ENCODE measurements at regions not wholly inside any gene's neighbourhood (a gene's known extent, or its start where the extent isn't known, plus 50 kb on each side); places are given as distances from the start of the nearest gene placed in this dataset.

DNA sequence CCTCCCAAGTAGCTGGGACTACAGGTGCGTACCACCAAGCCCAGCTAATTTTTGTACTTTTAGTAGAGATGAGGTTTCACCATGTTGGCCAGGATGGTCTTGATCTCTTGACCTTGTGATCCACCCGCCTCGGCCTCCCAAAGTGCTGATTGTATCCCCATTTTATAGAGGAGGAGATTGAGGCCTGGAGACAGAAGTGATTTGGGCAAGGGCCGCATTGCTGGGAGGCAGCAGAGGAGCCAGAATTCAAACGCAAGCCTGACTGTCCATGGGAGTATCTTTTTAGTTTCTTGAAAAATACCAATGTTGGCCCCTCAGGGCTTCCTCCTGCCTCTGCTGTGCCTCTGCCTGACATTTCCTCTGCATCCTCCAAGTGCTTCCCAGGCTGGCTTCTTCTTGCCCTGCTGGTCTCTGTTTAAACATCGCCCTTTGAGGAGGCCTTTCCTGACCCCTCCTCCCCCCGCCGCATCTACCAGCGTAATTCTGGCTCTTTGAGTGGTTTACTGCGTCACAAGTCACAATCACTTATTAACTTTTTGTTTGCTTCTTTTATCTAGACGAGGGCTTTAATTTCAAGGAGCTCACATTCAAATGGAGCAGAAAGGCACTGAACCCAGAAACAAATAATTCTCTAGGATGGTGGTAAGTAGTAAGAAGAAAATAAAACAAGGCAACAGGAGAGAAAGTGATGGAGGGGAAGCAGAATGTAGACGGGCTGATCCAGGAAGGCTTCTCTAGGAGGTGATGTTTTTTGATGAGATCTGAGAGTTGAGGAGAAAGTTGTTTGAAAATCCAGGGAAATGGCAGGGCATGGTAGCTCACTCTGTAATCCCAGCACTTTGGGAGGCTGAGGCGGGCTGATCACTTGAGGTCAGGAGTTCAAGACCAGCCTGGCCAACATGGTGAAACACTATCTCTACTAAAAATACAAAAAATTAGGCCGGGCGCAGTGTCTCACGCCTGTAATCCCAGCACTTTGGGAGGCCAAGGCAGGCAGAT, 91.0 kb upstream of the MED13L start:
- peaks cover 34% of the 10 kb centered on the region for H3K4me1 ChIP-seq (ENCODE audit: control insufficient read depth, insufficient read depth, low read length)
- intact Hi-C loops (cut with micrococcal nuclease; ENCODE audit: unreplicated experiment), result no loop called here
- TF ChIP-seq POLR2AphosphoS5 (IDR thresholded peaks at IDR 0.05; ENCODE audit: low read depth, low read length) (no peak), TCF7L2 (IDR thresholded peaks at IDR 0.05; ENCODE audit: low read depth, low read length) (no peak), SIN3A (IDR thresholded peaks at IDR 0.05; ENCODE audit: borderline replicate concordance, insufficient read depth, low read depth, low read length) (no peak)
- TF ChIP-seq, protein P1, sequence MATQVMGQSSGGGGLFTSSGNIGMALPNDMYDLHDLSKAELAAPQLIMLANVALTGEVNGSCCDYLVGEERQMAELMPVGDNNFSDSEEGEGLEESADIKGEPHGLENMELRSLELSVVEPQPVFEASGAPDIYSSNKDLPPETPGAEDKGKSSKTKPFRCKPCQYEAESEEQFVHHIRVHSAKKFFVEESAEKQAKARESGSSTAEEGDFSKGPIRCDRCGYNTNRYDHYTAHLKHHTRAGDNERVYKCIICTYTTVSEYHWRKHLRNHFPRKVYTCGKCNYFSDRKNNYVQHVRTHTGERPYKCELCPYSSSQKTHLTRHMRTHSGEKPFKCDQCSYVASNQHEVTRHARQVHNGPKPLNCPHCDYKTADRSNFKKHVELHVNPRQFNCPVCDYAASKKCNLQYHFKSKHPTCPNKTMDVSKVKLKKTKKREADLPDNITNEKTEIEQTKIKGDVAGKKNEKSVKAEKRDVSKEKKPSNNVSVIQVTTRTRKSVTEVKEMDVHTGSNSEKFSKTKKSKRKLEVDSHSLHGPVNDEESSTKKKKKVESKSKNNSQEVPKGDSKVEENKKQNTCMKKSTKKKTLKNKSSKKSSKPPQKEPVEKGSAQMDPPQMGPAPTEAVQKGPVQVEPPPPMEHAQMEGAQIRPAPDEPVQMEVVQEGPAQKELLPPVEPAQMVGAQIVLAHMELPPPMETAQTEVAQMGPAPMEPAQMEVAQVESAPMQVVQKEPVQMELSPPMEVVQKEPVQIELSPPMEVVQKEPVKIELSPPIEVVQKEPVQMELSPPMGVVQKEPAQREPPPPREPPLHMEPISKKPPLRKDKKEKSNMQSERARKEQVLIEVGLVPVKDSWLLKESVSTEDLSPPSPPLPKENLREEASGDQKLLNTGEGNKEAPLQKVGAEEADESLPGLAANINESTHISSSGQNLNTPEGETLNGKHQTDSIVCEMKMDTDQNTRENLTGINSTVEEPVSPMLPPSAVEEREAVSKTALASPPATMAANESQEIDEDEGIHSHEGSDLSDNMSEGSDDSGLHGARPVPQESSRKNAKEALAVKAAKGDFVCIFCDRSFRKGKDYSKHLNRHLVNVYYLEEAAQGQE (IDR thresholded peaks at IDR 0.05; ENCODE audit: insufficient read depth in 1 of 2, low read depth in 2 of 2, low read length in 1 of 2), result no peak
- TF ChIP-seq, protein P2, sequence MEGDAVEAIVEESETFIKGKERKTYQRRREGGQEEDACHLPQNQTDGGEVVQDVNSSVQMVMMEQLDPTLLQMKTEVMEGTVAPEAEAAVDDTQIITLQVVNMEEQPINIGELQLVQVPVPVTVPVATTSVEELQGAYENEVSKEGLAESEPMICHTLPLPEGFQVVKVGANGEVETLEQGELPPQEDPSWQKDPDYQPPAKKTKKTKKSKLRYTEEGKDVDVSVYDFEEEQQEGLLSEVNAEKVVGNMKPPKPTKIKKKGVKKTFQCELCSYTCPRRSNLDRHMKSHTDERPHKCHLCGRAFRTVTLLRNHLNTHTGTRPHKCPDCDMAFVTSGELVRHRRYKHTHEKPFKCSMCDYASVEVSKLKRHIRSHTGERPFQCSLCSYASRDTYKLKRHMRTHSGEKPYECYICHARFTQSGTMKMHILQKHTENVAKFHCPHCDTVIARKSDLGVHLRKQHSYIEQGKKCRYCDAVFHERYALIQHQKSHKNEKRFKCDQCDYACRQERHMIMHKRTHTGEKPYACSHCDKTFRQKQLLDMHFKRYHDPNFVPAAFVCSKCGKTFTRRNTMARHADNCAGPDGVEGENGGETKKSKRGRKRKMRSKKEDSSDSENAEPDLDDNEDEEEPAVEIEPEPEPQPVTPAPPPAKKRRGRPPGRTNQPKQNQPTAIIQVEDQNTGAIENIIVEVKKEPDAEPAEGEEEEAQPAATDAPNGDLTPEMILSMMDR (IDR thresholded peaks at IDR 0.05), result no peak
- in situ Hi-C loops (cut with HindIII; ENCODE audit: low pct_unique_long_range_greater_than_20kb, low sequenced_read_pairs), result no loop called here
- H3K27me3 ChIP-seq (ENCODE audit: control insufficient read depth, insufficient read depth, low read length), result no peaks in the 10 kb centered on the region
- no peak for ATAC-seq
- no TSS peak for BruUV-seq (replicated peaks)
- peak overlapping the region; percentile 80 for H3K27ac ChIP-seq (ENCODE audit: low read length)
- H3K9me3 ChIP-seq (ENCODE audit: control insufficient read depth, insufficient read depth, low read depth, low read length), result no peaks in the 10 kb centered on the region
- no peak for DNase-seq (ENCODE audit: low read depth, low spot score)
- H3K4me3 ChIP-seq (ENCODE audit: low read depth in 2 of 2, low read length in 2 of 2), result no peak overlapping the region
- CTCF ChIA-PET, result interaction anchor here (0.7 kb wide), 1 partner anchor 14 kb away, joined by 4 read pairs; no protein-coding TSS in a partner anchor
- H3K36me3 ChIP-seq (ENCODE audit: control insufficient read depth, insufficient read depth, low read length), result no peaks in the 10 kb centered on the region
- POLR2A ChIA-PET, result interaction anchor here (0.6 kb wide), 1 partner anchor 88 kb away, joined by 9 read pairs; no protein-coding TSS in a partner anchor

DNA sequence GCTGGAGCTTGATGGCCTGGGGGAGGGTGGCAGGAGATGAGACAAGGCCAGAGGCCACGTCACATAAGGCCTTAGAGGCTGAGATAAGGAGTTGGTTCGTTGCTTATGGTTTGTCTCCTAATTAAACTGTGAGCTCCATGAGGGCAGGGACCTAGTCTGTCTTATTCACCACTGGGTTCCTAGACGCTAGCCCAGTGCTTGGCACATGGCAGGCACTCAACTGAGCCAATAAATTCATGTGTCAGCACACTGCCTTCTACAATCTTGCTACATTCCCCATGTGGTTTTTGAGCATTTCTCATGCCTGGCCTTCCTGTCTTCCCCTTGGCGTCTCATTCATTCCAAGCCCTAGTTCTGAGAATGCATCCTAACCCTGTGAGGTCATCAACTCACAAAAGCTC, 92.5 kb upstream of the MED13L start:
- H3K4me1 ChIP-seq (ENCODE audit: control insufficient read depth, insufficient read depth, low read length), result peaks cover 43% of the 10 kb centered on the region
- no TSS peak for BruUV-seq (replicated peaks)
- no peak overlapping the region for H3K4me3 ChIP-seq (ENCODE audit: low read depth in 2 of 2, low read length in 2 of 2)
- H3K36me3 ChIP-seq (ENCODE audit: control insufficient read depth, insufficient read depth, low read length), result no peaks in the 10 kb centered on the region
- TF ChIP-seq, protein P1 (IDR thresholded peaks at IDR 0.05; ENCODE audit: insufficient read depth in 1 of 2, low read depth in 2 of 2, low read length in 1 of 2), result no peak
- TF ChIP-seq TCF7L2 (IDR thresholded peaks at IDR 0.05; ENCODE audit: low read depth, low read length) (no peak), POLR2AphosphoS5 (IDR thresholded peaks at IDR 0.05; ENCODE audit: low read depth, low read length) (no peak), SIN3A (IDR thresholded peaks at IDR 0.05; ENCODE audit: borderline replicate concordance, insufficient read depth, low read depth, low read length) (no peak)
- TF ChIP-seq, protein P2 (IDR thresholded peaks at IDR 0.05), result no peak
- ChIA-PET CTCF (no interaction called here), POLR2A (interaction anchor here (0.6 kb wide), 1 partner anchor 337 kb away, joined by 3 read pairs; no protein-coding TSS in a partner anchor)
- DNase-seq (ENCODE audit: low read depth, low spot score), result no peak
- intact Hi-C loops (cut with micrococcal nuclease; ENCODE audit: unreplicated experiment), result no loop called here
- H3K27ac ChIP-seq (ENCODE audit: low read length), result peak overlapping the region; percentile 68; the same call in 1 of the 2 replicates
- H3K9me3 ChIP-seq (ENCODE audit: control insufficient read depth, insufficient read depth, low read depth, low read length), result no peaks in the 10 kb centered on the region
- no peak for ATAC-seq
- in situ Hi-C loops (cut with HindIII; ENCODE audit: low pct_unique_long_range_greater_than_20kb, low sequenced_read_pairs), result no loop called here
- no peaks in the 10 kb centered on the region for H3K27me3 ChIP-seq (ENCODE audit: control insufficient read depth, insufficient read depth, low read length)

Data from Panc1 (cell line).